NCI-H2171 treated with DMSO at 0.1 percent for 48 hours (cell line): ENCODE measurements at regions not wholly inside any gene's neighbourhood (a gene's known extent, or its start where the extent isn't known, plus 50 kb on each side); places are given as distances from the start of the nearest gene placed in this dataset.
A peak's percentile ranks its signal among the peaks of the same experiment; 100 is the strongest.
"Not testable (repeated sequence)": the region's sequence is repeated elsewhere in the genome, so short reads cannot be mapped to it uniquely, and the experiment has no call there.

Source experiments
- DNase-seq: peaks from one replicate; lab custom pipeline; 2025; lab: John Stamatoyannopoulos, UW

DNA sequence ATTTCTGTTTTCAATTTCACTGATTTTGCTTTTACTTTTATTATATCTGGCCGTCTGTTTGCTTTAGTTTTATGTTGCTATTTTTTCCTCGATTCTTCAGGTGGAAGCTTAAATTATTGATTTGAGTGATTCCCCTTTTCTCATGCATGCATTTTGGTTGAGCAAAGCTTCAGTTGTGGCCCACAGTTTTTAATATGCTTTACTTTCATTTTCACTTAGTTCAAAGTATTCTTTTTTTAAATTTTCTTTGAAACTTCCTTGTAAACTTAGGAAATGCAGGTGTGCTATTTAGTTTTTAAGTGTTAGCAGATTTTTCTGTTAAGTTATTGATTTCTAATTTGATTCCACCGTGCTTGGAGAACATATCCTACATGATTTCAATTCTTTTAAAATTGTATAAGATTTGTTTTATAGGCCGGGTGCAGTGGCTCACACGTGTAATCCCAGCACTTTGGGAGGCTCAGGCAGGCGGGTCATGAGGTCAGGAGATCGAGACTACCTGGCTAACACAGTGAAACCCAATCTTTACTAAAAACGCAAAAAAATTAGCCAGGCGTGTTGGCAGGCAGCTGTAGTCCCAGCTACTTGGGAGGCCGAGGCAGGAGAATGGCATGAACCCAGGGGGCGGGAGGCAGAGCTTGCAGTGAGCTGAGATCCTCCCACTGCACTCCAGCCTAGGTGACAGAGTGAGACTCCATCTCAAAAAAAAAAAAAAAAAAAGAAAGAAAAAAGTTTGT, 531.2 kb downstream of the KIF2B start:
- no peak for DNase-seq

DNA sequence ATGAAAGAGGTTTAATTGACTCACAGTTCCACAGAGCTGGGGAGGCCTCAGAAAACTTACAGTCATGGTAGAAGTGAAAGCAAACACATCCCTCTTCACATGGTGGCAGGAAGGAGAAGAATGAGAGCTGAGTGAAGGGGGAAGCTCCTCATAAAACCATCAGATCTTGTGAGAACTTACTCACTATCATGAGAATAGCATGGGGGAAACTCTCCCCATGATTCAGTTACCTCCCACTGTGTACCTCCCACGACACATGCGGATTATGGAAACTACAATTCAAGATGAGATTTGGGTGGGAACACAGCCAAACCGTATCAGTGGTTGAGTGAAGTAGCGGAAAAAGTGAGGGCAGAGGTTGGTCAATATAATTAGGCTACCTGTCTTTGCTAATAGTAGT, 538.3 kb downstream of the KIF2B start:
- not testable (repeated sequence) for DNase-seq

DNA sequence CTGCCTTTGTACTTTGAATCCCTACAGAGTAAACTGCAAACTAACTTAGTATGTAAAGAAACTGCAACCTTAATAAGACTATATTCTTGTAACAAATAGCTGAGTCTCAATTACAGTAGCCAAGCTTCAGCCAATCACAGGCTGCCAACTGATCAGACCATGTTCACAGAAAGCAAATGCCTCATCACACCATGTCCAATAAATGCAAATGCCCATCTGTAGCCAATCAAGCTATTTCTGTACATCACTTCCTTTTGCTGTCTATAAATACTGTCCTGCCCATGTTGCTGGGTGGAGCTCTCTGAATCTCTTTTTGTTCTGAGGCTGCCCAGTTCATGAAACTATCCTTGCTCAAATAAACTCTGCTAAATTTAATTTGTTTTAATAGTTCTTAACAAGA, 531.7 kb upstream of the TOM1L1 start:
- DNase-seq: no peak

DNA sequence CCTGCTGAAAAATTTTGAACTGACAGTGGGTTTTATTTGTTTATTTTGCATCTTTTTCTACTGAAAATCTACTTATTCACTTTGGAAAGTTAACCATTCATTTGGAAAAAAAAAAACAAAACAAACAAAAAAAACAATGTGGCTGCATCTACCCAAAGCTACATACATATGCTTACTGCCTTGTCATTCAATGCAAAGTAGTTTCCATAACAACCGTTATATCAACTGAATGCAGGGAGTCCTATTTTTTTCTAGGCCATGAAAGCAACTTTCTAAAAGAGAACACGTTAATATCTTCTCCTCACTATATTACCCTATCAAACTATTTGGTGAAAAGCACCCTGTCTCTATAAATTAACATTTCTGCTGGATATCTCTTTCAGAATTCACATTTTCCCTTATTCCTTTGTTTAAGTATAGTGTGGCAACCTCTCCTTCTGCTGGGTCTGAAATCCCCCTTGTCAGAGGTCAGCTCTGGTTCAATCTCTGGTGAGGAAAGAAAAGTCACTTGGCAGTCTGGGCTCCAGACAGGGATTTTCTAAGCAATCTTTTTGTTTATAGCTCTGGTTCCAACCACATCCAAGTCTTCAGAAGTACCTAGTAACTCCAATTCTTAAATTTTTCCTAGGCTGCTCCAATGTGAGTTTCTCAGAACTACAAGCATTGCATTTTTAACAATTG, 528.4 kb upstream of the TOM1L1 start:
- DNase-seq: no peak

DNA sequence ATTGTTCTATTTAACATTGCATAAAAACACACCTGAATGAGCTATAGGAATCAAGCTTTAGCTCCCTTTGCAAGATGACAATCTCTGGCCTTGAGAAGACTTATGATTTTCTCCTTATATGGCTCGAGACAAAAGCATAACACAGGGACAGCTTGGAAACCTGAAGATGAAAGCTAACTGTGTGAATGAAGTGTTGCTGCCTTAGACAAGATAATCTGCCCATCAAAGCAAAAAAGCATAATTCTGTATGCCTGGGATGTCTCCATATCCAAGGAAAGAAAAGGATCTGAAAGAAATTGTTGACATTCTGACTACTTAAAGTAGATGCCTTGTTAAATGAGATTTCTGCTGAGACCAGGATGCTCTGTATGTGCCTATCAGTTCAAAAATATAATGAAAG, 526.7 kb upstream of the TOM1L1 start:
- no peak for DNase-seq

DNA sequence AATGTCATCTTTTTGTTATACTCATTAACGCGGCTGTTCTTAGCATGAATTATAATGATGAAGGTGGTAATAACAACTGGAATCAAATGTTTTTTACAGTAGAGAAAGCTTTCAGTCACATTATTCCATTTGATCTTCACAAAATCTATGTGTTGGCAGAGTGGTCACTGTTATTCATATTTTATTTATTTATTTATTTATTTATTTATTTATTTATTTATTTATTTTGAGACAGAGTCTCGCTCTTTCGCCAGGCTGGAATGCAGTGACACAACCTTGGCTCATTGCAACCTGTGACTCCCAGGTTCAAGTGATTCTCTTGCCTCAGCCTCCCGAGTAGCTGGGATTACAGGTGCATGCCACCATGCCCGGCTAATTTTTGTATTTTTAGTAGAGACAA, 524.2 kb upstream of the TOM1L1 start:
- DNase-seq: not testable (repeated sequence)

DNA sequence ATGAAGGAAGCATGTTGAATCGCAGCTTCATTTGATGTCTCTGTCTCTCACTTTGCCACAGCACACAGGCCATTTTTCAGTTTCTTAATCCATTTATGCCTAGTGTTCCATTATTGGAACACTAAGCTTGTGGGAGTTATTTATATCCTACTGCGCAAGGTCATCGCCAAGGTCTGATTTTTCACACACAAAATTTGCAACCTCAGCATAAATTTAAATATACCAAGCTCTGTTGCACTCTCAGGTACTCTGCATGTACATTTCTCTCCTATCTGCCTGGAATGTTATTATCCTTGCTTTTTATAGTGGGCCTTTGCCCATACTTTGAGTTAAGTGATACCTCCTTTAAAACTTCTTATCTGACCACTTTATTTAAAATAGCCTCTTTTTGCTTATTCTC, 519.2 kb upstream of the TOM1L1 start:
- no peak for DNase-seq

DNA sequence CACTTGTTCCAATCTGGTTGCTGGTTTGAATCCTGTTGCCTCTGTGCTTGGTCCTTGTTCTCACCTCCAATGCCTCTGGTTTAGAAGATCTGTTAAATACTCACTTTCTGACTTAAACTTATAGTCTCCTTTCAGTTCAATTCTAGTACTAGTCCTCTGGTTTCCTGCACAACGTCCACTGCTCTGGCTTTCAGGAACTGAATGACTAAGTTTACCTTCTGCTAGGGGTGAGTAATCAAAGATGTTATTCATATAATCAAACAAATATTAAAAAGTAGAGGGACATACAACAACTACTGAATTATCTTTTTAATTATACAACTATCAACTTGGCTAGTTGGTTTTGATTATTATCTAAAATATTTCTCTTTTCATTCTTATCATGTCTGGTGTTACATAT, 496.4 kb upstream of the TOM1L1 start:
- DNase-seq: no peak

DNA sequence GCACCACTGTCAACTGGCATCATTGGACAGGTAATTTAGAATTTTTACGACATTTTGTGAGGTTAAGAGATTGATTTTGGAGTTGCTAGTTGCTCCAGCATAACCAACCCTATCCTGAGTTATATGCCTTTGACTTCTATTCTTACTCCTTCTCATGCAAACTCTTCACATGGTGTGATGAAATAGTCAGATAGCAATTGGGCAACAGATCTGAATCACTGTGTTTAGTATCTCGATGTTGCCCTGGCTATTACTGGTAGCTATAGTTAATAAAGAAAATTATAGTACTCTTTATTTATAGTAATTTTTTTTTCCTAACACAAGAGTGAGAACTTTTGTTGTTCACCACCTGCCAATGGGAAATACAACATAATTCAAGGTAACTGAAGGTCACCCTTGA, 494.8 kb upstream of the TOM1L1 start:
- DNase-seq: no peak

DNA sequence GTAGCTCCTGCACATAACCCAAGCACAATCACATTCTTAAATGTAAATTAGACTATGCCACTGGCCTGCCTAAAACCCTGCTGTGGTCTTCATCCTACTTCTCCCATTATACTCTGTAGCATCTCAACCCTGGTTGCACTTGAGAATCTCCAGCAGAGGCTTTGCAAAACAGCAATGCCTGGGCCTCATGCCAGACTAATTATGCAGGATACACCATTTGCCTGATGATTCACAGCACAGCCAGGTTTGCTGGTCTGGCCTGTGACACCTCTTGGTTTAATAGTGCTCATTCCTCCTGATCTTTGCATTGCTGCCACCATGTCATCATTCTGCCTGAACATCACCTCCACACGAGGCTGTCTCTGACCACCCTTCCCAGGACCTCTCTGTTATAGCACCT, 491.9 kb upstream of the TOM1L1 start:
- DNase-seq: no peak

DNA sequence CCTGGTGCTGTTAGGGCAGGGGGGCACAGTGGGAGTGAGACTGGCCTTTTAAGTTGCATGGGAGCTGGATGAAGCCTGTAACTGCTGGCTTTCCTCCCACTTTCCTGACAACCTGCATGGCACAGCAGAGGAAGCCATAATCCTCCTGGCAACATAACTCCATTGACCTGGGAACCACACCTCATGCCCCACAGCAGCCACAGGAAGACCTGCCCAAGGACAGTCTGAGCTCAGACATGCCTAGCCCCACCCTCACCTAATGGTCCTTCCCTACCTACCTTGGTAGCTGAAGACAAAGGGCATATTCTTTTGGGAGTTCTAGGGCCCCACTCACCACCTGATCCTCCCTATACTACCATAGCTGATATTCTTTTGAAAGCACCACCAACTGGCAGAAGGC, 482.2 kb upstream of the TOM1L1 start:
- DNase-seq: no peak

DNA sequence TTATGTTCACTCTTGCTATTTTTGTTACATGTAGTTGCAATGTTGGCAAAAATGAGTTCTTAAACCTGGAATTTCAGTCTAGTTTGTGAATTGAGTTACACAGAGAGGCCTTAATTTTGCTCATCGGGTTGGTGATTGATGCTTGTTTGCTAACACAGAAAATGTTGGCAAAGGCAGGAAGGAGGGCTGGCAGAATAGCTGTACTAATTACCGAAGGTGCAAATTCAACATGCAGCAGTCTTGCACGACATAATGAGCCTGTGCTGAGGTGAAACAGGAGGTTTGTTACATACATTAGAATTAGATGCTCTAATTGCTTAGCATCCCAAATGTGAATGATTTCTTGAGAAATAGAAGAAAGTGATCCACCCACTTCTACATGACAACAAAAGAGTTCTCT, 475.0 kb upstream of the TOM1L1 start:
- DNase-seq: no peak

DNA sequence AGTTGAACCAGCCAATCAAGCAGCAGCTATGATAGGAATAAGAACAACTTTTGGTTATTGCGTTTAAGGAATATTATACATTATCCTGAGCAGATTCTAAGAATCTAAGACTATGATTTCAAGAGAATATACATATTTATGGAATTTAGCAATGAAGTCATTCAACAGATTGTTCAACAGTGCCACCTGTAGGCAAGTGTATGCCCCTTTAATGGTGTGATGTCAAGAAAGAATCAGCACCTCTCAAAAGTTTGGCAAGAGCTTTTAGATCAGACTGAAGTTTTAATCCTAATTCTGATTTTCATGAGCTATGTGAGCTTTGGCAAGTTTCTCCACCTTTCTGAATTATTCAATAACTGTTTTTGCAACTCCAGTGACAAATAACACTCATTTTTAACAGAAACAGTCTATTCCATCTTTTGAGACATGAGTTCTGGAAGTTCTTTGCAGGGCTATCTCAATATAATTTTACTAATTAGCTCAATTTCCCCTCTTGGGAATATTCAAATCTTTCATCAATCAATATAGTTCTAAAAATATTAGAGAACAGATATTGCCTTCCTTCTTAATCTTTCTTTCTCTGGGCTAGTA, 474.3 kb upstream of the TOM1L1 start:
- peak; percentile 4 for DNase-seq

DNA sequence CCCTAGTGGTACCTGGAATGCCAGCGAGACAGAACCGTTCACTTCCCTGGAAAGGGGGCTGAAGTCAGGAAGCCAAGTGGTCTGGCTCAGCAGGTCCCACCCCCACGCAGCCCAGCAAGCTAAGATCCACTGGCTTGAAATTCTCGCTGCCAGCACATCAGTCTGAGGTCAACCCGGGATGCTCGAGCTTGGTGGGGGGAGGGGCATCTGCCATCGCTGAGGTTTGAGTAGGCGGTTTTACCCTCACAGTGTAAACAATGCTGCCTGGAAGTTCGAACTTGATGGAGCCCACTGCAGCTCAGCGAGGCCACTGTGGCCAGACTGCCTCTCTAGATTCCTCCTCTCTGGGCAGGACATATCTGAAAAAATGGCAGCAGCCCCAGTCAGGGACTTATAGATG, 464.7 kb upstream of the TOM1L1 start:
- DNase-seq: no peak

DNA sequence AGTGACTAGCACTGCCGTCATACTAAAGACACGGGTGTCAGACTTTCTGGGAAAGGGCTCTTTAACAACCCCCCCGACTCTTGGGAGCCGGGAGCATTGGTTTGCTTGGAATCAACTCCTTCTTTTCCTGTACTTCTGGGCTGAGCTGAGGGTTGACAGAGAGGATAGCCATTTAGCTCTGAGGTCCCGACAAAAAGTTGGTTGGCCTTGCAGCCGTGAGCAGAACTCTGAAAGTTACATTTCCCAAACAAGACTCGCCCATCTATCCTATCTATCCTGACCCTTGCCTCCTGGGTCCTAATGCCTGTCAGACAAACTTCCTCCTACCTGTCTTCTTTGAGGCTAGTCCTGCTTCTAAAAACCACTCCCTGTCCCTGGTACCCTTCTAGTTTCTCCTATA, 460.8 kb upstream of the TOM1L1 start:
- no peak for DNase-seq

DNA sequence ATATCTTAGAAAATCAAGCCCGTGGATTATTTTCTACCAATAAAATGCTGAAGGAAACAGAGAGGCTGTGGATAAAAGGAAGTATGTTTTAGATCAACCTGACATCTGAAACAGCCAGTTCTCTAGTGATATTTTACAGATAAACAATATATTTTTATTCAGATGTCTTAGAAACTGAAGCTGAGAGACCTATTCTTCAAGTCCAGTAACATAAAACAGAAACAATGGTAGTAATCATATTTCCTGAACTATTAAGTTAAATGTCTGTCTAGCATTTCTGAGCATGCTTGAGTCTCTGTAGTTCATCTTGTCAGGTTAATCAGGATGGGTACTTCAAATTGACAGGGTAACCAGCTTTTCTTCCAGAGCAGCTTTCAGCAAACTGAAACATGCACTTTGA, 449.6 kb upstream of the TOM1L1 start:
- no peak for DNase-seq

DNA sequence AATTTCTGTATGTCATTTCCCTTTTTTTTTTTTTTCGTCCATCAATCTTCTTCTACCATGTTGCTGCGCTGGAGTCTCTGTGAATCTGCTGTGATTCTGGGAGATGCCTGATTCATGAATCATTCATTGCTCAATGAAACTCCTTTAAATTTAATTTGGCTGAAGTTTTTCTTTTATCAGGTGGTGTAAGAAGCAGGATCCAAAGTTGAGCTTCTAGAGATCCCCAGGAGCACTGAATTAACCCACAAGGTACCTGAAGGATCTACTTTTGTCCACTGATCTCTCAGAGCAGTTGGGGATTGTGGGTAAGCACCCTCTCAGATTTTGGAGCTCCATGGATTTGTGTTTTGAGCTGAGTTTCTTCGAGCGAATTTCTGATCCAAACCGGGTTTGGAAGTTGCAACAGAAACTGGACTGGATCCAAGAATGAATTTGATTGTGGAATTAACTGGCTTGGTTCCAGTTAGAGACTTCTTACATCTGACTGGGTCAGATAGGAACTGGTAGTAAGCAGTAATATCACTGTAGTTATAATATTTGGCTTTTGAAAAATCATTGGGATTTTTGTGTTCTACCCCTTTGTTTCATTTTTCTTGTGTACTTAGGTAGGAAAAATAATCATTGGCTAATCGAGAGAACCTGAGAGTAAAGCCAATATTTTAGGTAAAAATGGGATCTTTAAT, 447.8 kb upstream of the TOM1L1 start:
- no peak for DNase-seq

DNA sequence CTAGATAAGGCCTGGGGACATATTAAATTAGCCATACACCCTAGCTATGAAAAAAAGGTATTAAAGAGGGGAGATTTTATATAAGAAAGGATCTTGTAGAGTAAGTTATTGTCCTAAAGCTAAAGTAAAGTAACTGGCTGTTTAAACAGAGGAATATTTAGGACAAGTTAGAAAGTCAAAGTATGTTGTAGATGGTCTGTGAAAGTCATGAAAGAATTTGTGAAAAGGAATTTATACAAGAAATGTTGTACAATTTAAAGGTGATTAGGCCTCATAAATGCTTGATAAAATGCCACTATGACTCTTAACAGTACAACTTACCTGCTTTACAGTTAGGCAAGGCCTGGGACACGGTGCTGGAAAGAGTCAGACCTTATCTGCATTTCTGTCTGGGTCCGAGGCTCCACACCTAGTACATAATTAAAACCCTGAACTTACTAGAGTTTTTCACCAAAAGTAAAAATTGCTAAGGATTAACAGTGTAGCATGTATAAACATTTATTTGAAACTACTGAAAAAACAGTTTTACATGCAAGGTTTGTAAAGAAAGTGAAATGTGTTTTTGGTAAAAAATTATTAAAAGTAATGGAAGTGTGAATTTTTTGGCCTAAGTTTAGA, 445.3 kb upstream of the TOM1L1 start:
- DNase-seq: no peak

DNA sequence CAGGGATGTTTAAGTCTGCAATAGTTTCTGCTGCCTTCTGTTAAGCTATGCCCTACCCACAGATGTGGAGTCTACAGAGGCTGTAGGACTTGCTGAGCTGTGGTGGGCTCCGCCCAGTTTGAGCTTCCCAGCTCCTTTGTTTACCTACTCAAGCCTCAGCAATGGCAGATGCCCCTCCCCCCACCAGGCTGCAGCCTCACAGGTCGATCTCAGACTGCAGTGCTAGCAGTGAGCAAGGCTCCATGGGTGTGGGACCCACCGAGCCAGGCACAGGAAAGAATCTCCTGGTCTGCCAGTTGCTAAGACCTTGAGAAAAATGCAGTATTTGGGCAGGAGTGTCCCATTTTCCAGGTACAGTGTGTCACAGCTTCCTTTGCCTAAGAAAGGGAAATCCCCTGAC, 435.2 kb upstream of the TOM1L1 start:
- DNase-seq: not testable (repeated sequence)

DNA sequence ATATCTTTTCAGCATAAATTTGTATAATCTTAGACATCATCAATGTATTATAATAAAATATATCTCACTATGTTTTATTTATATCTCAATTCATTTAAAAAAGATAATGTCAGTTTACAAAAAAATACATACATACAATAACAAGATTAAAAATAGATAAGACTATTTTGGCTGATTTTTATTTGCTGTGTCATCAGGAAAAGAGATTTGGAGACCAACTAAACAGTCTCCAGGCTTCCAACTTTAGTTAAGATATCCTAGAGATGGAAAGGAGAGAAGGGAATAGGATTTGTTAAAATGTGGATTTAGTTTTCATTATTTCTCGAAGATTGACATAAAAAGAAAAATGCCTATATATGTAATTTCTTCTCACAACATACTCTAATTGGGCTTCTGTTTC, 433.8 kb upstream of the TOM1L1 start:
- DNase-seq: no peak

DNA sequence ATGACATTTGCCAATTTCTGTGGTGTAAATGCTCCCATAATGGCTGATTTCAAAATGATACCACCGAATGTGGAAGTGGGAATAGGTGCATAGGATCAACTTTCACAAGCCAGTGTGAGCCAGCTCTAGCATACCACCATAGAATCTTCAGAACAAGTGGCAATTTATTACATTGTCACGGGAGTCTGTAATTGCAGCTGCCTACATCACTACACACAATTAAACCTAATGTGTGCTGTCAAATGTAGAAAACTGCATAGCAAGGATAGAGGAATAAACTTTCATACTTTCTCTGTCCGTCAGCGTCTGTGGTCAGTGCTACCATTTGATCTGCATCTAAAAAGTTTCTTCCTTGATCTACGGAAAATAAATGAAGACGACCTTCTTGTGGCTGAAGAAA, 417.8 kb upstream of the TOM1L1 start:
- no peak for DNase-seq

DNA sequence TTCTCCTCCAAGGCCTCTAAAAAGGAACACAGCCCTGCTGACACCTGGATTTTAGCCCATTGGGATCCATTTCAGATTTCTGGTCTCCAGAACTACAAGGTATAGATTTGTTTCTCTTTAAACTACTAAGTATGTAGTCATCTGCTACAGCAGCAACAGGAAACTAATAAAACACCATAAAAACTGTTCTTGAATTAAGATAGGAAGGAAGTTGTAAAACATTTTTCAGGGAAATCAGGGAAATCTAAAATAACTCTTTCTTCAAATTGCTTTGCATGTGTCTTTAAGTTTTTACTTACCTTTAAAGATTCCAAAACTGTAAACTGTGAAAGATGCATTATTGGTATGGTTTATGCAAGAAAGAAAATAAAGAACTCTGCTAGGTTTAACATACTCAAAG, 407.0 kb upstream of the TOM1L1 start:
- no peak for DNase-seq
